ENCODE measurements at regions not wholly inside any gene's neighbourhood (a gene's known extent, or its start where the extent isn't known, plus 50 kb on each side); places are given as distances from the start of the nearest gene placed in this dataset.

DNA sequence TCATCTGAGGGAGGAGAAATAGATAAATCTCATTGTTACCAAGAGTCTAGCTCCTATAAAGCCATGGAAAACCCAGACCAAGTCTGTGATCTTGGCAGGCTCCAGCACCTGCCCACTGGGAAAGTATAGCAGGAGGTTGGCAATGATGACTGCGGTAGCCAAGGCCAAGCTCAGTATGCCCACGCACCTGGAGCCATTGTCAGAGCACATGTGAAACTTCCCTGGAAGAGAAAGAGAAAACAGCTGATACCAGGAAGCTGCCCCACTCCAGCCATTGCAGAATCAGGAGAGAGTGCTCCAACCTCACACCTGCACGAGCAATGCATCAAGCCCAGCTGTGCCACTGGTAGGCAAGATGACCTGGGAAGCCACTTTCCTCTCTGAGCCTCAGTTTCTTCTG, 62.2 kb upstream of the HEPHL1 start:
- Histone ChIP-seq H3K27ac (ENCODE audit: low read depth, low read length, poor library complexity, severe bottlenecking) (no peak overlapping the region), H4K20me1 (ENCODE audit: insufficient read depth, low read length) (no peaks in the 10 kb centered on the region), H3K9me3 (ENCODE audit: low read length) (no peaks in the 10 kb centered on the region), H3K4me2 (ENCODE audit: low read length) (no peak overlapping the region), H3K4me3 (ENCODE audit: low read depth, low read length, poor library complexity, severe bottlenecking) (no peak overlapping the region), H2AFZ (ENCODE audit: low read length) (no peak overlapping the region), H3K79me2 (ENCODE audit: insufficient read depth, low read depth, low read length) (no peaks in the 10 kb centered on the region), H3K9me2 (ENCODE audit: insufficient read depth, low read length) (no peaks in the 10 kb centered on the region), H3K36me3 (ENCODE audit: insufficient read depth, low read length) (no peaks in the 10 kb centered on the region), H3K4me1 (ENCODE audit: insufficient read depth, low read length, poor library complexity, severe bottlenecking) (no peaks in the 10 kb centered on the region)
- no peak for DNase-seq (ENCODE audit: low spot score)
- ChIA-PET POLR2A (interaction anchor here (0.6 kb wide), 1 partner anchor 495 kb away, joined by 3 read pairs; no protein-coding TSS in a partner anchor), CTCF (ENCODE audit: unreplicated experiment) (no interaction called here)
- no TSS peak for BruUV-seq (replicated peaks)
- intact Hi-C loops (cut with micrococcal nuclease; ENCODE audit: unreplicated experiment): no loop called here
- no peak for TF ChIP-seq EZH2phosphoT487 (IDR thresholded peaks at IDR 0.05; ENCODE audit: borderline replicate concordance, low read depth, low read length)
- TF ChIP-seq, protein P1, sequence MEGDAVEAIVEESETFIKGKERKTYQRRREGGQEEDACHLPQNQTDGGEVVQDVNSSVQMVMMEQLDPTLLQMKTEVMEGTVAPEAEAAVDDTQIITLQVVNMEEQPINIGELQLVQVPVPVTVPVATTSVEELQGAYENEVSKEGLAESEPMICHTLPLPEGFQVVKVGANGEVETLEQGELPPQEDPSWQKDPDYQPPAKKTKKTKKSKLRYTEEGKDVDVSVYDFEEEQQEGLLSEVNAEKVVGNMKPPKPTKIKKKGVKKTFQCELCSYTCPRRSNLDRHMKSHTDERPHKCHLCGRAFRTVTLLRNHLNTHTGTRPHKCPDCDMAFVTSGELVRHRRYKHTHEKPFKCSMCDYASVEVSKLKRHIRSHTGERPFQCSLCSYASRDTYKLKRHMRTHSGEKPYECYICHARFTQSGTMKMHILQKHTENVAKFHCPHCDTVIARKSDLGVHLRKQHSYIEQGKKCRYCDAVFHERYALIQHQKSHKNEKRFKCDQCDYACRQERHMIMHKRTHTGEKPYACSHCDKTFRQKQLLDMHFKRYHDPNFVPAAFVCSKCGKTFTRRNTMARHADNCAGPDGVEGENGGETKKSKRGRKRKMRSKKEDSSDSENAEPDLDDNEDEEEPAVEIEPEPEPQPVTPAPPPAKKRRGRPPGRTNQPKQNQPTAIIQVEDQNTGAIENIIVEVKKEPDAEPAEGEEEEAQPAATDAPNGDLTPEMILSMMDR (conservative IDR thresholded peaks at IDR 0.05; ENCODE audit: low read length): no peak

DNA sequence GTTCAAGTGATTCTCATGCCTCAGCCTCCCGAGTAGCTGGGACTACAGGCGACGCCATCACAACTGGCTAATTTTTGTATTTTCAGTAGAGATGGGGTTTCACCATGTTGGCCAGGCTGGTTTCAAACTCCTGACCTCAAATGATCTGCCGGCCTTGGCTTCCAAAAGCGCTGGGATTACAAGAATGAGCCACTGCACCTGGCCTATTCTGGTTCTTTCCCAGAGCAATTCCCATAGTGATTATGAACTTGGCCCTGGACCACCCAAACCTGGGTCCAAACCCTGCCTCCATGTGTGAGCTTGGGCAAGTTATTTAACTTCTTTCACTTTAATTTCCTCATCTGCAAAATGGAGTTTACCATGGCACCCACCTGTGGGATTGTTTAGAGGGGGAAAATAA, 61.5 kb upstream of the HEPHL1 start:
- DNase-seq (ENCODE audit: low spot score): no peak
- POLR2A ChIA-PET: no interaction called here
- TF ChIP-seq EZH2phosphoT487 (IDR thresholded peaks at IDR 0.05; ENCODE audit: borderline replicate concordance, low read depth, low read length): no peak
- TF ChIP-seq, protein P1 (conservative IDR thresholded peaks at IDR 0.05; ENCODE audit: low read length): no peak
- Histone ChIP-seq H3K27ac (ENCODE audit: low read depth, low read length, poor library complexity, severe bottlenecking) (no peak overlapping the region), H4K20me1 (ENCODE audit: insufficient read depth, low read length) (no peaks in the 10 kb centered on the region), H3K4me2 (ENCODE audit: low read length) (no peak overlapping the region), H3K4me3 (ENCODE audit: low read depth, low read length, poor library complexity, severe bottlenecking) (no peak overlapping the region), H3K9me3 (ENCODE audit: low read length) (no peaks in the 10 kb centered on the region), H3K36me3 (ENCODE audit: insufficient read depth, low read length) (no peaks in the 10 kb centered on the region), H3K4me1 (ENCODE audit: insufficient read depth, low read length, poor library complexity, severe bottlenecking) (no peaks in the 10 kb centered on the region), H3K9me2 (ENCODE audit: insufficient read depth, low read length) (no peaks in the 10 kb centered on the region), H2AFZ (ENCODE audit: low read length) (no peak overlapping the region), H3K79me2 (ENCODE audit: insufficient read depth, low read depth, low read length) (no peaks in the 10 kb centered on the region)
- no TSS peak for BruUV-seq (replicated peaks)
- CTCF ChIA-PET (ENCODE audit: unreplicated experiment): no interaction called here
- intact Hi-C loops (cut with micrococcal nuclease; ENCODE audit: unreplicated experiment): no loop called here

DNA sequence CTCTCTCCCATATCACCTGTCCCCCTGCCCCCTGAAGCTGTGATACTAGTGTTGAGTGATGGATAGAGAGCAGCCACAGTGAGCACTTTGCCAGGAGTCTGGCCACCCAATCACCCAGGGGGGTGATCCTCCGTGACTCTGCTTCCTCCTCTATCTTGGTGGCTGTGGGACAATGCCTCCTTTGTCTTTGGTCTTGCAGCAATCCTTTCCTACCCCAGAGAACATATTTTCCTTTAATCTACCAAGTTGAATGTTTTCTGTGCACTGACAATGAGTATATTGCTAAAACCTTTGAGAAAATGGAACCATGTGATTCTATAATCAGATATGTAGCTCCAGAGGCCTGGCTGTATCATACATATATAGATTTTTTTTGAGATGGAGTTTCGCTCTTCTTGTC, 58.1 kb upstream of the HEPHL1 start:
- Histone ChIP-seq H3K4me1 (ENCODE audit: insufficient read depth, low read length, poor library complexity, severe bottlenecking) (no peaks in the 10 kb centered on the region), H3K9me2 (ENCODE audit: insufficient read depth, low read length) (no peaks in the 10 kb centered on the region), H3K4me2 (ENCODE audit: low read length) (no peak overlapping the region), H3K9me3 (ENCODE audit: low read length) (no peaks in the 10 kb centered on the region), H2AFZ (ENCODE audit: low read length) (no peak overlapping the region), H3K36me3 (ENCODE audit: insufficient read depth, low read length) (no peaks in the 10 kb centered on the region), H3K79me2 (ENCODE audit: insufficient read depth, low read depth, low read length) (no peaks in the 10 kb centered on the region), H3K27ac (ENCODE audit: low read depth, low read length, poor library complexity, severe bottlenecking) (no peak overlapping the region), H3K4me3 (ENCODE audit: low read depth, low read length, poor library complexity, severe bottlenecking) (no peak overlapping the region), H4K20me1 (ENCODE audit: insufficient read depth, low read length) (no peaks in the 10 kb centered on the region)
- TF ChIP-seq, protein P1 (conservative IDR thresholded peaks at IDR 0.05; ENCODE audit: low read length): no peak
- ChIA-PET CTCF (ENCODE audit: unreplicated experiment) (no interaction called here), POLR2A (interaction anchor here (0.6 kb wide), 1 partner anchor 204 kb away, joined by 3 read pairs; no protein-coding TSS in a partner anchor)
- no TSS peak for BruUV-seq (replicated peaks)
- DNase-seq (ENCODE audit: low spot score): no peak
- intact Hi-C loops (cut with micrococcal nuclease; ENCODE audit: unreplicated experiment): no loop called here

Measured in OCI-LY7 (cell line).